HG03521 (cell line): ENCODE measurements at regions not wholly inside any gene's neighbourhood (a gene's known extent, or its start where the extent isn't known, plus 50 kb on each side); places are given as distances from the start of the nearest gene placed in this dataset.
"Not testable (repeated sequence)": the region's sequence is repeated elsewhere in the genome, so short reads cannot be mapped to it uniquely, and the experiment has no call there.

Experiments
- ATAC-seq: cut with Tn5 transposase; IDR thresholded peaks from one replicate; pipeline ENCODE4 v1.9.1; 2021; ENCODE audit warnings: mild to moderate bottlenecking, moderate library complexity; ENCODE audit not compliant: unreplicated experiment

DNA sequence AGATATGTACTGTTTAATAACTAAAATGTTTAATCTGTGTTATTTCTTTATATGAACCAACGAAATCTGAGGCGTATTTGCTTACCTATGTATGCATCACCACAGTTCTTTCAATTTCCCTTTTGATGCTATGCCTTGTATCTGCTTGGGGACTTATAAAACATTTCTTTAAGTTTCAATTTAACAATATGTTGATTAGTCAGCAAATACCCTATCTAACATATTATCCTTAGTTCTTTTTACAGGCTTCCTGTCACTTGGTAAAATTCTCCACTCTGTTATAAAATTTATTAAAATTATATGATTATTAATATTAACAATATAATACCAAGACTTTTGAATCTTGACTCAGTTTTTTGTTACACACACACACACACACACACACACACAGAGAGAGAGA, 174.3 kb downstream of the CPS1 start:
- ATAC-seq: no peak

GRCh38 chr2:210746826-210747225, 190.4 kb downstream of the CPS1 start:
- not testable (repeated sequence) for ATAC-seq

DNA sequence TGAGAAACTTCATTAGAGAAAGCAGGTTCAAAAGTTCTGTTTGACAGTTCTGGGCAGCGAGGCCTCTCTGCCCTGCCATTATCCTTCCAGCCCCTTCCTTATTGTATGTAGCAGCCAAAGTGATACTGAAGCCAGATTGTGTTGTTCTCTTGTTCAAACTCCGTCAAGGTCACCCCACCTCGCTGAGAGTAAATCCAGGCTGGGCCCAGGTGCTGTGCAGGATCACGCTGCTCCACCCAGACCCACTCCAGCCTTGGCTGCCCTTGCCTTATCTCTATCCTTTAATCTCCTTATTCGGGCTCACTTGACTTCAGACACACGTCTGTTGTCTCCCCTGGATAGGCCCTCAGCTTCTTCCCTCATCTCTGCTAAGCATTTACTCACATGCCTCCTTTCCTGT, 196.1 kb downstream of the CPS1 start:
- ATAC-seq: no peak

GRCh38 chr2:210753386-210753785, 197.0 kb downstream of the CPS1 start:
- no peak for ATAC-seq

- no peak for ATAC-seq
Measured at GRCh38 chr2:210756855-210757254, 200.5 kb downstream of the CPS1 start.

GRCh38 chr2:210762604-210763588, 206.5 kb downstream of the CPS1 start:
- no peak for ATAC-seq

- ATAC-seq: no peak
Measured at GRCh38 chr2:210768329-210768910, 212.0 kb downstream of the CPS1 start.

GRCh38 chr2:210776756-210777155, 220.4 kb downstream of the CPS1 start:
- no peak for ATAC-seq

GRCh38 chr2:210782222-210782621, 225.8 kb downstream of the CPS1 start:
- no peak for ATAC-seq

- not testable (repeated sequence) for ATAC-seq
Measured at GRCh38 chr2:210787831-210788230, 231.4 kb downstream of the CPS1 start.

GRCh38 chr2:210792000-210792399, 235.6 kb downstream of the CPS1 start:
- no peak for ATAC-seq

DNA sequence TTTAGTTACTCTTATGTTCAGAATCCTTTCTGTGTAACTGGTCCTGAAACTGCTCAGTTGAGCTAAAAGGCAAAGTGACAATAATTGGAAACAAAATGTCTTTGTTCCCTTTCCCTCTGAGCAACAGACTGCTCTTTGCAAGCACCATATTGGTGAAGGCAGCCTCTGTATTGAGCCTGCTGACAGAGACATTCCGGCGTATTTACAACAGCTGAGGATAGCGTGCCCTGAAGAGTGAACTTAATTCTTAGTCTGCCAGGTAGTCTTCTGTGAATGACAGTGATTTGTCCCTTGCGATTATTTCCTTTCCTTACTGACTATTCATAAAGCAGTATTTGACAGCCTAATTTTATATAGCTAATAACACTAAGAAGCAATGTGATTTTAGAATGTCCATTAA, 239.1 kb downstream of the CPS1 start:
- no peak for ATAC-seq

- ATAC-seq: no peak
Measured at GRCh38 chr2:210798180-210798579, 241.8 kb downstream of the CPS1 start.

- no peak for ATAC-seq
Measured at GRCh38 chr2:210814251-210815025, 258.0 kb downstream of the CPS1 start.

DNA sequence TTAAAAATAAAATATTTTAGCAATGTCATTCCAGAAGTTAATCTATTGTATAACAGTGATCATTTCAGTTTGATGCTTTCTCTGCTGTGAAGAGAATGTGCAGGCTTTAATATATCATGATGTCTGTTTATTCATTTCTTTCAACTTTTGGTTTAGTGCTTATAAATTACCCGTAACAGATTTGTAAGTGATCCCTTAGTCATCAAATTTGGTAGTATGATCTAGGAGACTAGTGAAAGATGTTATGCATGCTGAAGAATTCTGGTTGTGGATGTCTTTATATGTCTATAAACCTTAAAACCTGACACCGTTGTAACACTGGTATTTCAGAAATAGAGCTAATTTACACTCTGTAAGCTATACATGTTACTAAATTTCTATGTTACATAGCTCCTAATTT, 260.4 kb downstream of the CPS1 start:
- ATAC-seq: no peak

- ATAC-seq: no peak
Measured at GRCh38 chr2:210818473-210818872, 262.1 kb downstream of the CPS1 start.

- no peak for ATAC-seq
Measured at GRCh38 chr2:210833403-210833802, 277.0 kb downstream of the CPS1 start.

GRCh38 chr2:210839034-210839433, 282.6 kb downstream of the CPS1 start:
- ATAC-seq: no peak

GRCh38 chr2:210839450-210839849, 283.1 kb downstream of the CPS1 start:
- no peak for ATAC-seq

GRCh38 chr2:210842896-210843295, 286.5 kb downstream of the CPS1 start:
- ATAC-seq: no peak

- ATAC-seq: no peak
Measured at GRCh38 chr2:210844016-210844415, 287.6 kb downstream of the CPS1 start.
